ENCODE measurements at regions not wholly inside any gene's neighbourhood (a gene's known extent, or its start where the extent isn't known, plus 50 kb on each side); places are given as distances from the start of the nearest gene placed in this dataset.

DNA sequence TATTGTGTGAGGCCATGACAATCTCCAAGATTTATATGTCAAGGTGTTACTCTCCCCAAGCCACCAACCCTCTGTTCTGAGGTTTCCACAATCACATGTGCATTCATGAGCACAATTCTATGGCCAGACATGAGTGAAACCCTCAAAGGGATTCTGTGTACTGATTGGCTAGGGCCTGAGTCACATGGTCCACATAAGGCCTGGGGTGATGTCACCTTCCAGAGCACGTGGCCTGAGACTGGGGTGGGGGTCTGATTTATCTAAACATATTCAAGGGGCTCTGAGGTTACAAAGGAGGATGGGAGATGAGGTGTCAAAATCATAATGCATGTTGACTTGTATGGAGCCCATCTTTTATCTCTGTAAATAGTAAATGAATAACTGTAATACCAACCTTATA is 1369.9 kb upstream of the TMEM132C start:
- no peak overlapping the region for H3K27ac Mint-ChIP-seq

DNA sequence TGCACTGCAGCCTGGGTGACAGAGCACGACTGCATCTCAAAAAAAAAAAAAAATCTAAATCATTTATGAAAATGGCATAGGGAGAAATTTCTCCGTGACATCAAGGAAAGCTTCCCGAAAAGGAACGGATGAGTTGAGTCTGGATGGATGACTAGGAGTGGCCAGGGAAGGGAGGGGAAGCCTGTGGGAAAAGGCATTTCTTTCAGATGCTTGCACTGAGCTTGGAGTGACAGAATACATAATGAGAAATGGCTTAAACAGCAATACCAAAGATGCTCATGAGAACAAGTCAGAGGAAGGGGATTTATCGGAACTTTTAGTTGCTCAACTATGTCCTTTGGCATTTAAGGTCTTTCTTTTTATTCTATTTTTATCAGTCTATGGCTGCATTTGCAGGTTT is 1369.2 kb upstream of the TMEM132C start:
- WGBS (ENCODE audit: insufficient coverage), result 93% methylated on average over 3 of the region's 5 CpGs
- intact Hi-C loops (cut with micrococcal nuclease), result no loop called here
- H3K27me3 ChIP-seq (replicated peaks in 1 of 4; ENCODE audit: control extremely low read depth in 1 of 4, control insufficient read depth in 3 of 4, insufficient read depth in 4 of 4, low read length in 3 of 4), result no peaks in the 10 kb centered on the region
- no peak for TF ChIP-seq EZH2 (IDR thresholded peaks at IDR 0.05; ENCODE audit: borderline replicate concordance, insufficient read depth, low read depth, low read length, poor library complexity, severe bottlenecking)
- TF ChIP-seq, protein P1, sequence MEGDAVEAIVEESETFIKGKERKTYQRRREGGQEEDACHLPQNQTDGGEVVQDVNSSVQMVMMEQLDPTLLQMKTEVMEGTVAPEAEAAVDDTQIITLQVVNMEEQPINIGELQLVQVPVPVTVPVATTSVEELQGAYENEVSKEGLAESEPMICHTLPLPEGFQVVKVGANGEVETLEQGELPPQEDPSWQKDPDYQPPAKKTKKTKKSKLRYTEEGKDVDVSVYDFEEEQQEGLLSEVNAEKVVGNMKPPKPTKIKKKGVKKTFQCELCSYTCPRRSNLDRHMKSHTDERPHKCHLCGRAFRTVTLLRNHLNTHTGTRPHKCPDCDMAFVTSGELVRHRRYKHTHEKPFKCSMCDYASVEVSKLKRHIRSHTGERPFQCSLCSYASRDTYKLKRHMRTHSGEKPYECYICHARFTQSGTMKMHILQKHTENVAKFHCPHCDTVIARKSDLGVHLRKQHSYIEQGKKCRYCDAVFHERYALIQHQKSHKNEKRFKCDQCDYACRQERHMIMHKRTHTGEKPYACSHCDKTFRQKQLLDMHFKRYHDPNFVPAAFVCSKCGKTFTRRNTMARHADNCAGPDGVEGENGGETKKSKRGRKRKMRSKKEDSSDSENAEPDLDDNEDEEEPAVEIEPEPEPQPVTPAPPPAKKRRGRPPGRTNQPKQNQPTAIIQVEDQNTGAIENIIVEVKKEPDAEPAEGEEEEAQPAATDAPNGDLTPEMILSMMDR (IDR thresholded peaks at IDR 0.05), result no peak
- H3K9me3 Mint-ChIP-seq (ENCODE audit: insufficient read depth), result no peaks in the 10 kb centered on the region
- H3K4me1 ChIP-seq (ENCODE audit: control insufficient read depth in 2 of 2, insufficient read depth in 2 of 2, low read length in 2 of 2), result no peaks in the 10 kb centered on the region
- H4K20me1 ChIP-seq (ENCODE audit: control insufficient read depth, insufficient read depth, low read length, poor library complexity, severe bottlenecking), result no peaks in the 10 kb centered on the region
- no peak overlapping the region for H3K4me3 ChIP-seq (ENCODE audit: control extremely low read depth in 1 of 5, extremely low read depth in 1 of 5, insufficient read depth in 1 of 5, low read depth in 2 of 5, low read length in 4 of 5)
- no peaks in the 10 kb centered on the region for H3K4me1 Mint-ChIP-seq
- POLR2A ChIA-PET, result no interaction called here
- no peak for DNase-seq
- no peak overlapping the region for H3K27ac Mint-ChIP-seq
- ATAC-seq (ENCODE audit: low read depth), result no peak
- H3K9ac ChIP-seq (ENCODE audit: low read length), result no peak overlapping the region
- H2AFZ ChIP-seq (ENCODE audit: insufficient read depth, low read depth, low read length, poor library complexity, severe bottlenecking), result no peak overlapping the region
- no peak overlapping the region for H3K27ac ChIP-seq (ENCODE audit: low read length in 2 of 2)
- H3K79me2 ChIP-seq (ENCODE audit: control insufficient read depth, insufficient read depth, low read length), result no peaks in the 10 kb centered on the region
- CTCF ChIA-PET, result no interaction called here
- no peaks in the 10 kb centered on the region for H3K36me3 ChIP-seq (replicated peaks in 1 of 2; ENCODE audit: control extremely low read depth in 1 of 2, control insufficient read depth in 1 of 2, extremely low read depth in 1 of 2, insufficient read depth in 2 of 2, low read length in 1 of 2)
- H3K4me3 Mint-ChIP-seq, result no peak overlapping the region
- H3K4me2 ChIP-seq (replicated peaks; ENCODE audit: low read depth, low read length, poor library complexity, severe bottlenecking), result no peak overlapping the region
- H3K27me3 Mint-ChIP-seq, result no peaks in the 10 kb centered on the region
- H3K9me3 ChIP-seq (ENCODE audit: control extremely low read depth in 1 of 3, control insufficient read depth in 2 of 3, insufficient read depth in 1 of 3, low read length in 2 of 3), result peaks cover 0 to 10% (median 0%) of the 10 kb centered on the region in 3 donors

More for the DNA sequence above, 1369.9 kb upstream of the TMEM132C start:
- H3K36me3 ChIP-seq (replicated peaks in 1 of 2; ENCODE audit: control extremely low read depth in 1 of 2, control insufficient read depth in 1 of 2, extremely low read depth in 1 of 2, insufficient read depth in 2 of 2, low read length in 1 of 2), result no peaks in the 10 kb centered on the region
- CTCF ChIA-PET, result no interaction called here
- Mint-ChIP-seq H3K9me3 (ENCODE audit: insufficient read depth) (no peaks in the 10 kb centered on the region), H3K4me3 (no peak overlapping the region), H3K27me3 (no peaks in the 10 kb centered on the region), H3K4me1 (no peaks in the 10 kb centered on the region)
- H3K9ac ChIP-seq (ENCODE audit: low read length), result no peak overlapping the region
- no peaks in the 10 kb centered on the region for H3K79me2 ChIP-seq (ENCODE audit: control insufficient read depth, insufficient read depth, low read length)
- H3K4me2 ChIP-seq (replicated peaks; ENCODE audit: low read depth, low read length, poor library complexity, severe bottlenecking), result no peak overlapping the region
- H2AFZ ChIP-seq (ENCODE audit: insufficient read depth, low read depth, low read length, poor library complexity, severe bottlenecking), result no peak overlapping the region
- ATAC-seq (ENCODE audit: low read depth) (no peak), DNase-seq (no peak)
- H3K27ac ChIP-seq (ENCODE audit: low read length in 2 of 2), result no peak overlapping the region
- no peak overlapping the region for H3K4me3 ChIP-seq (ENCODE audit: control extremely low read depth in 1 of 5, extremely low read depth in 1 of 5, insufficient read depth in 1 of 5, low read depth in 2 of 5, low read length in 4 of 5)
- POLR2A ChIA-PET, result no interaction called here
- intact Hi-C loops (cut with micrococcal nuclease), result no loop called here
- H4K20me1 ChIP-seq (ENCODE audit: control insufficient read depth, insufficient read depth, low read length, poor library complexity, severe bottlenecking), result no peaks in the 10 kb centered on the region
- TF ChIP-seq, protein P1 (IDR thresholded peaks at IDR 0.05), result no peak
- TF ChIP-seq EZH2 (IDR thresholded peaks at IDR 0.05; ENCODE audit: borderline replicate concordance, insufficient read depth, low read depth, low read length, poor library complexity, severe bottlenecking), result no peak
- H3K27me3 ChIP-seq (replicated peaks in 1 of 4; ENCODE audit: control extremely low read depth in 1 of 4, control insufficient read depth in 3 of 4, insufficient read depth in 4 of 4, low read length in 3 of 4), result no peaks in the 10 kb centered on the region
- no CpG with 5 or more reads among the region's 1 CpG for WGBS (ENCODE audit: insufficient coverage)
- H3K9me3 ChIP-seq (ENCODE audit: control extremely low read depth in 1 of 3, control insufficient read depth in 2 of 3, insufficient read depth in 1 of 3, low read length in 2 of 3), result peaks cover 0 to 10% (median 0%) of the 10 kb centered on the region in 3 donors
- no peaks in the 10 kb centered on the region for H3K4me1 ChIP-seq (ENCODE audit: control insufficient read depth in 2 of 2, insufficient read depth in 2 of 2, low read length in 2 of 2)

All from B cell (primary cell).